ENCODE measurements at regions not wholly inside any gene's neighbourhood (a gene's known extent, or its start where the extent isn't known, plus 50 kb on each side); places are given as distances from the start of the nearest gene placed in this dataset.

DNA sequence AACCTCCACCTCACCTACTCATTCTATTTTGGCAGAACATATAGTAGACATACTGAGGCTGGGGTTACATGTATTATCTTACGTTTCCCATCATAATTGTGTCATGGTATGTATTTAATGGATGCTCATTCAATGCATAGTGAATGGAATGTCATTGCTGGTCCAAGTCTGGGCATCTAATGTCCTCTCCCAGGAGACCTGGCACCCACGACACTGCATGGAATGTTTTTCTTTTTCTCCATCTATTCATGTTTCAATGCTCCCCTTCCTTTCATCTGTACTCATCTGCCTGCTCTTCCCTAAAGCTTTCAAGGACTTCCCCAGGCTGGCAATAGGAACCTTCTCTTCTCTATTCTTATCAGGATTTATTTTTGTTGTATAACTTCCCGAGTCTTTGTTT is 50.8 kb upstream of the SLIT3 start:
- TF ChIP-seq EZH2 (IDR thresholded peaks at IDR 0.05) = no peak
- no peak for TF ChIP-seq CTCF (IDR thresholded peaks at IDR 0.05)

Measured in neural progenitor cell (in vitro differentiated cells).